ENCODE measurements at regions not wholly inside any gene's neighbourhood (a gene's known extent, or its start where the extent isn't known, plus 50 kb on each side); places are given as distances from the start of the nearest gene placed in this dataset.
"Not testable (repeated sequence)": the region's sequence is repeated elsewhere in the genome, so short reads cannot be mapped to it uniquely, and the experiment has no call there.

DNA sequence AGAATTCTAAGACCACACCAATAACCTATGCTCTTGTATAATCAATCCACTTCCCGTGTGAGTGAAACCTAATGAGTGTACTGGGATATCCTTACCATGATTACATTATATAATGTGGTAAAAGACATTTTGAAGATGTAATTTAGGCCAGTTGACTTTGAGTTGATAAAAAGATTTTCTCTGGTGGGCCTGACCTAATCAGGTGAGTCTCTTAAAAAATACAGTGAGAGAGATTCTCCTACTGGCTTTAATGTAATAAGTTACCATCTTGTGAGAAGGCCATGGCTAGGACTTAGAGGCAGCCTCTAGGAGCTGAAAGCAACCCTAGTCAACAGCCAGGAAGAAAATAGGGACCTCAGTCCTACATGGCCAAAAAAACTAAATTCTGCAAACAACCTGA, 847.7 kb upstream of the HS3ST5 start:
- Mint-ChIP-seq H3K4me3 (no peak overlapping the region), H3K36me3 (ENCODE audit: low read depth) (no peaks in the 10 kb centered on the region), H3K4me1 (no peaks in the 10 kb centered on the region), H3K27ac (no peak overlapping the region), H3K9me3 (ENCODE audit: low read depth) (peaks cover 9% of the 10 kb centered on the region), H3K27me3 (no peaks in the 10 kb centered on the region)
- ChIA-PET CTCF (no interaction called here), POLR2A (no interaction called here)
- no peak for DNase-seq
- no peak for ATAC-seq
- intact Hi-C loops (cut with DNase I, micrococcal nuclease): no loop called here

DNA sequence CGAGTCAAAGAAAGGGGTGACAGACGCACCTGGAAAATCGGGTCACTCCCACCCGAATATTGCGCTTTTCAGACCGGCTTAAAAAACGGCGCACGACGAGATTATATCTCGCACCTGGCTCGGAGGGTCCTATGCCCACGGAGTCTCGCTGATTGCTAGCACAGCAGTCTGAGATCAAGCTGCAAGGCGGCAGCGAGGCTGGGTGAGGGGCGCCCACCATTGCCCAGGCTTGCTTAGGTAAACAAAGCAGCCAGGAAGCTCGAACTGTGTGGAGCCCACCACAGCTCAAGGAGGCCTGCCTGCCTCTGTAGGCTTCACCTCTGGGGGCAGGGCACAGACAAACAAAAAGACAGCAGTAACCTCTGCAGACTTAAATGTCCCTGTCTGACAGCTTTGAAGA, 832.6 kb upstream of the HS3ST5 start:
- H3K27ac Mint-ChIP-seq; intact Hi-C loops (cut with DNase I, micrococcal nuclease); CTCF ChIA-PET: not testable (repeated sequence)

DNA sequence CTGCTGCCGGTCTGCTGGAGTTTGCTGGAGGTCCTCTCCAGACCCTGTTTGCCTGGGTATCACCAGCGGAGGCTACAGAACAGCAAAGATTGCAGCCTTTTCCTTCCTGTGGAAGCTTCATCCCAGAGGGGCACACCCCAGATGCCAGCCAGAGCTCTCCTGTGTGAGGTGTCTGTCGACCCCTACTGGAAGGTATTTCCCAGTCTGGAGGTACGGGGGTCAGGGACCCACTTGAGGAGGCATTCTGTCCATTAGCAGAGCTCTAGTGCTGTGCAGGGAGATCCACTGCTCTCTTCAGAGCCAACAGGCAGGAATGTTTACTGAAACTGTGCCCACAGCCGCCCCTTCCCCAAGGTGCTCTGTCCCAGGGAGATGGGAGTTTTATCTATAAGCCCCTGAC, 823.1 kb upstream of the HS3ST5 start:
- DNase-seq; intact Hi-C loops (cut with DNase I, micrococcal nuclease); POLR2A ChIA-PET; ATAC-seq; H3K36me3 Mint-ChIP-seq (ENCODE audit: low read depth); H3K4me1 Mint-ChIP-seq; H3K27me3 Mint-ChIP-seq; H3K27ac Mint-ChIP-seq; H3K4me3 Mint-ChIP-seq; CTCF ChIA-PET: not testable (repeated sequence)
- peaks cover 15% of the 10 kb centered on the region for H3K9me3 Mint-ChIP-seq (ENCODE audit: low read depth)

More for the DNA sequence above, 832.6 kb upstream of the HS3ST5 start:
- H3K4me3 Mint-ChIP-seq; H3K4me1 Mint-ChIP-seq; DNase-seq; ATAC-seq; H3K27me3 Mint-ChIP-seq; POLR2A ChIA-PET; H3K9me3 Mint-ChIP-seq (ENCODE audit: low read depth); H3K36me3 Mint-ChIP-seq (ENCODE audit: low read depth): not testable (repeated sequence)

DNA sequence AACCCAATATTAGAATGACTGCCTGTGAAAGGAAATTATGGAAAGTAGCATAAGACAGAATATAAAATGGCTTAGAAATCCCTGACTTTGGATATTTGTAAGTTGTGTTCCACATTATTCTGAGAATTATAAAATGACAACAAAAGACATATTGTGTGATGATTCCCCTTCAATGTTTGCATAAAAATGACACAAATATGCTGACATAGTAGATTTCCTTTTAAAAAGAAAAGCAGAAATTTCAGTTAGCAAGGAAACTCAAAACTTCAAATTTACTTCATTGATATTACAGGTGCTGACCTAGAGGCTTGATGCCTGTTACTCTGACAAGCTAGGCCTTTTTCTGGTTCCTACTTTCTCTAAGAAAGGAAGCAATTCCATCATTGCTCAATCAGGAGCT, 816.9 kb upstream of the HS3ST5 start:
- ChIA-PET CTCF (no interaction called here), POLR2A (no interaction called here)
- no peaks in the 10 kb centered on the region for H3K27me3 Mint-ChIP-seq
- intact Hi-C loops (cut with DNase I, micrococcal nuclease): no loop called here
- no peaks in the 10 kb centered on the region for H3K4me1 Mint-ChIP-seq
- peaks cover 11% of the 10 kb centered on the region for H3K9me3 Mint-ChIP-seq (ENCODE audit: low read depth)
- H3K36me3 Mint-ChIP-seq (ENCODE audit: low read depth): no peaks in the 10 kb centered on the region
- H3K27ac Mint-ChIP-seq: no peak overlapping the region
- no peak overlapping the region for H3K4me3 Mint-ChIP-seq
- DNase-seq (no peak), ATAC-seq (no peak)

DNA sequence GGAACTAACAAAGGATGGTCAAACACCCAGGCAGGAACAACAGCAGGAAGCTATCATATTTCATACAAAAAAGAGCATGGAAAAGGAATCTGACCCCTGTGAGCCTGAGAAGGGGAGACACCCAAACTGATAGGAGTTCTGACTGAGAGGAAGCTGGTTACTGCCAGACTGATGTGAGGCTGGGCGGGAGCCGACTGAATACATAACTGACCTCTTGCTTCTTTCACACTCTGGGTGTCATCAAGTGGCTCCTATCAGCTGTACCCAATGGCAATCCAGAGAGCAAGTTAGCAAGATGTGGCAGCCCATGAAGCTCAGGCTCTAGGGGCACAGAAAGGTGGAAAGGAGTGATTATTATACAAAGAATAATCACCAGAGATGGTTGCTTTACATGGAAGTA, 795.1 kb upstream of the HS3ST5 start:
- POLR2A ChIA-PET: no interaction called here
- no peaks in the 10 kb centered on the region for H3K36me3 Mint-ChIP-seq (ENCODE audit: low read depth)
- no peaks in the 10 kb centered on the region for H3K9me3 Mint-ChIP-seq (ENCODE audit: low read depth)
- H3K27me3 Mint-ChIP-seq: no peaks in the 10 kb centered on the region
- H3K4me1 Mint-ChIP-seq: no peaks in the 10 kb centered on the region
- DNase-seq (no peak), ATAC-seq (no peak)
- H3K4me3 Mint-ChIP-seq: no peak overlapping the region
- no peak overlapping the region for H3K27ac Mint-ChIP-seq
- CTCF ChIA-PET: interaction anchor here (0.7 kb wide), 1 partner anchor 586 kb away, joined by 4 read pairs; no protein-coding TSS in a partner anchor
- intact Hi-C loops (cut with DNase I, micrococcal nuclease): no loop called here

DNA sequence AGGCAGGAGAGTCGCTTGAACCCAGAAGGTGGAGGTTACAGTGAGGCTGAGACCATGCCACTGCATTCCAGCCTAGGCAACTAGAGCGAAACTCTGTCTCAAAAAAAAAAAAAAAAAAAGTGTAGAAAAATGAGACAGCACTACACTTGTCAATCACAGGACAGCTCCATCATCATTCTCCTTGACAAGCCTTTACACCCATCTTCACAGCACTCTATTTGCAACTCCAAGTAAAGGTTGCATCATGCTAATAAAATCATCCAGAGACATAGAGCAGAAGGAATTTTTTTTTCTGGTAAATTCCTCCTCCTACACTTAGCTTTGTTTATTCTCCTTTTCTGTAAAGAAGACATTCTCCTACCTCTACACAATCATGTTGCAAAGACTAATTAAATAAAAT, 791.0 kb upstream of the HS3ST5 start:
- Mint-ChIP-seq H3K4me3 (no peak overlapping the region), H3K36me3 (ENCODE audit: low read depth) (no peaks in the 10 kb centered on the region), H3K27ac (no peak overlapping the region), H3K4me1 (no peaks in the 10 kb centered on the region), H3K27me3 (no peaks in the 10 kb centered on the region), H3K9me3 (ENCODE audit: low read depth) (peaks cover 7% of the 10 kb centered on the region)
- intact Hi-C loops (cut with DNase I, micrococcal nuclease): no loop called here
- ChIA-PET CTCF (interaction anchor here (0.6 kb wide), 1 partner anchor 117 kb away, joined by 3 read pairs; no protein-coding TSS in a partner anchor), POLR2A (no interaction called here)
- no peak for ATAC-seq
- DNase-seq: no peak

DNA sequence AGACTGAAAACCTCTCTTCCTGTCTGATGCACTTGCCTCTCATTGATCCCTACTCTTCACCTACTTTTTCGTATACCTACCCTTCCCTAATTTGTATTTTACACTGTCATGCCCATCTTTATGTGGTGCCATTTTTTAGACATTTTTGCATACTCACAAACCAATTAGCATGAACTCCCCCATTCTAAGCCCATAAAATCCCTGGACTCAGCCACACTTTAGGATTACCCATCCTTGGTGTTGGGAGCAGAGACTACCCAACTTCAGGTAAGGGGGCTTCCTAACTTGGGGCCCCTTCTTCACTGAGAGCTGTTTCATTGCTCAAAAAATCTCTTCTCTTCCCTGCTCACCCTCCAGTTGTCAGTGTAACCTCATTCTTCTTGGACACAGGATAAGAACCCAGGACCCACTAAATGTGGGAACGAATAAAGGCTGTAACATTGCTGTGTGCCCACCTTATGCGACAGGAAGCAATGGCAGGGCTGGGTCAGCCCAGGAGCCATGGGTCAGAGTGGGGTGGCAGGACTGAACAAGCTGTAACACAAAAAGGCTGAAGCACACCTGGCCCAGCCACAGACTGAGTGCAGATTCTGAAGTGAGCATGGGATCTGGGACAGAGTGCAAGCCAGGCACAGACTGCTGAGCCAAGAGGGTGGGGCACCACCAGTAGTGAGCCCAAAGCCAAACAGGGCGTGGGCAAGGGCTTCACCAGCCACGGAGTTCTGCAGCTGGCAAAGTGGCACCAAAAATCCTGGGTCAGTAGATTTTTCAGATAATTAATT, 789.1 kb upstream of the HS3ST5 start:
- H3K9me3 Mint-ChIP-seq (ENCODE audit: low read depth): peaks cover 7% of the 10 kb centered on the region
- POLR2A ChIA-PET: no interaction called here

DNA sequence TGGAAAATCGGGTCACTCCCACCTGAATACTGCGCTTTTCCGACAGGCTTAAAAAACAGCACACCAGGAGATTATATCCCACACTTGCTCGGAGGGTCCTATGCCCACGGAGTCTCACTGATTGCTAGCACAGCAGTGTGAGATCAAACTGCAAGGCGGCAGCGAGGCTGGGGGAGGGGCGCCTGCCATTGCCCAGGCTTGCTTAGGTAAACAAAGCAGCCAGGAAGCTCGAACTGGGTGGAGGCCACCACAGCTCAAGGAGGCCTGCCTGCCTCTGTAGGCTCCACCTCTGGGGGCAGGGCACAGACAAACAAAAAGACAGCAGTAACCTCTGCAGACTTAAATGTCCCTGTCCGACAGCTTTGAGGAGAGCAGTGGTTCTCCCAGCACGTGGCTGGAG, 778.7 kb upstream of the HS3ST5 start:
- H3K9me3 Mint-ChIP-seq (ENCODE audit: low read depth); intact Hi-C loops (cut with DNase I, micrococcal nuclease); H3K4me3 Mint-ChIP-seq; H3K27ac Mint-ChIP-seq; DNase-seq; ATAC-seq; POLR2A ChIA-PET; H3K27me3 Mint-ChIP-seq; H3K4me1 Mint-ChIP-seq; H3K36me3 Mint-ChIP-seq (ENCODE audit: low read depth); CTCF ChIA-PET: not testable (repeated sequence)

More for the DNA sequence above, 789.1 kb upstream of the HS3ST5 start:
- no peak for ATAC-seq
- DNase-seq: no peak
- H3K27me3 Mint-ChIP-seq: no peaks in the 10 kb centered on the region
- no peak overlapping the region for H3K27ac Mint-ChIP-seq
- intact Hi-C loops (cut with DNase I, micrococcal nuclease): no loop called here
- no peak overlapping the region for H3K4me3 Mint-ChIP-seq
- CTCF ChIA-PET: interaction anchor here (0.5 kb wide), 1 partner anchor 708 kb away, joined by 4 read pairs; no protein-coding TSS in a partner anchor
- no peaks in the 10 kb centered on the region for H3K4me1 Mint-ChIP-seq
- H3K36me3 Mint-ChIP-seq (ENCODE audit: low read depth): no peaks in the 10 kb centered on the region

DNA sequence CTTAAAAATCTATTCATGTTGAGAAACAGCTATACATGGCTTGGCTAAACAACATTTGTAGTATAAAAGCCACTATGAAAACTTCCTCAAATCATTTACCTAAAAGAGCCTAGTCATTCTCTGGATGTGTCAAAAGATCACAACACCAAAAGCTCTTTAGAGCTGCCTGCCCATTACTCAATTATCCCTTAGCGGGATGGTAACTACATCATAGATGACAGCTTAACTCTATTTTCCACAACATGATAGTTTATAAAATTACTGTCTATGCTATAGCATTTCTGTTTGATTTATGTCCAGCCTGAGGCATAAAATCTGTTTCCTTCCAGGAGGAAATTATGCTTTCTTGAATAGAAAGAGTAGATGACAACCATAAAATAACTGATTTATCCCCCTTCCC, 777.6 kb upstream of the HS3ST5 start:
- no peak overlapping the region for H3K4me3 Mint-ChIP-seq
- no peak overlapping the region for H3K27ac Mint-ChIP-seq
- ATAC-seq (no peak), DNase-seq (no peak)
- H3K9me3 Mint-ChIP-seq (ENCODE audit: low read depth): peaks cover 3% of the 10 kb centered on the region
- ChIA-PET CTCF (interaction anchor here (0.6 kb wide), 1 partner anchor 29 kb away, joined by 3 read pairs; no protein-coding TSS in a partner anchor), POLR2A (no interaction called here)
- peaks cover 2% of the 10 kb centered on the region for H3K36me3 Mint-ChIP-seq (ENCODE audit: low read depth)
- no peaks in the 10 kb centered on the region for H3K27me3 Mint-ChIP-seq
- intact Hi-C loops (cut with DNase I, micrococcal nuclease): no loop called here
- no peaks in the 10 kb centered on the region for H3K4me1 Mint-ChIP-seq

DNA sequence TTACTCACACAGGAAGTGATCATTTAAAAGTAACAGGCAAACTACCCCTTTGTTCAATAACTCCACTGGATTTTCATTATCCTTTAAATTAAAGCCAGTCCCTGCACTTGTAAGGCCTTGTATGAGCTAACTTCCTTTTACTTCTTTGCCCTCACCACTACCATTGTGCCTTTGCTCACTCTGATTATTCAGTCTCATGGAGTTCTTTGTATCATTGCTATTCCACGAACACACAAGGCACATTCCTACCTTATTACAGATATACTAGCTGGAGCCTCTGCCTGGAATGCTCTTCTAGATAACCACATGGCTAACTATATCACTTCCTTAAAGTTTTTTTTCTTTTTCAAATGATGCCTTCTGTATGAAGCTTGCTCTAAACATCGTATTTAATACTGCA, 748.6 kb upstream of the HS3ST5 start:
- Mint-ChIP-seq H3K36me3 (ENCODE audit: low read depth) (no peaks in the 10 kb centered on the region), H3K4me3 (no peak overlapping the region), H3K9me3 (ENCODE audit: low read depth) (peaks cover 8% of the 10 kb centered on the region), H3K27ac (no peak overlapping the region), H3K27me3 (no peaks in the 10 kb centered on the region), H3K4me1 (no peaks in the 10 kb centered on the region)
- ChIA-PET POLR2A (no interaction called here), CTCF (no interaction called here)
- intact Hi-C loops (cut with DNase I, micrococcal nuclease): no loop called here
- no peak for ATAC-seq
- no peak for DNase-seq

DNA sequence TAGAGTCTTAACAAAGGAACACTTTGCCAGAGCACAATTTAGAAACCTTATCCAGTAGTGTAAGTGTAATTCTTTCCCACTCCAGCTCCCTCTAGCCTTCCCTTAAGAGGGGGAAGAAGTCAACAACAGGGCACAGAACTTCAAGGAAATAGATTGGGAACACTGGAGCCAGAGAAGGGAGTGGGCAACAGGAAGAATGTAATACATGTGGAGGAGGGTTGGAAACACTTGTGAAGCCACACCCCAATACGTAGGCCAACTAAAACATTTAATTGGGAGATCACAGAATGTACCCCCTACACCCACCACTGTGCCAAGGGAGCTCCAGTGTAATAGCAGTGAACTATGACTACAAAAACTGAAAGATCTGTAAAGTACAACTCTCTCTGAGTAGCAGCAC, 735.7 kb upstream of the HS3ST5 start:
- H3K36me3 Mint-ChIP-seq (ENCODE audit: low read depth): no peaks in the 10 kb centered on the region
- no peak overlapping the region for H3K4me3 Mint-ChIP-seq
- no peaks in the 10 kb centered on the region for H3K27me3 Mint-ChIP-seq
- no peak for DNase-seq
- H3K27ac Mint-ChIP-seq: no peak overlapping the region
- ChIA-PET POLR2A (no interaction called here), CTCF (no interaction called here)
- no peak for ATAC-seq
- intact Hi-C loops (cut with DNase I, micrococcal nuclease): no loop called here
- H3K9me3 Mint-ChIP-seq (ENCODE audit: low read depth): peaks cover 14% of the 10 kb centered on the region
- H3K4me1 Mint-ChIP-seq: no peaks in the 10 kb centered on the region

DNA sequence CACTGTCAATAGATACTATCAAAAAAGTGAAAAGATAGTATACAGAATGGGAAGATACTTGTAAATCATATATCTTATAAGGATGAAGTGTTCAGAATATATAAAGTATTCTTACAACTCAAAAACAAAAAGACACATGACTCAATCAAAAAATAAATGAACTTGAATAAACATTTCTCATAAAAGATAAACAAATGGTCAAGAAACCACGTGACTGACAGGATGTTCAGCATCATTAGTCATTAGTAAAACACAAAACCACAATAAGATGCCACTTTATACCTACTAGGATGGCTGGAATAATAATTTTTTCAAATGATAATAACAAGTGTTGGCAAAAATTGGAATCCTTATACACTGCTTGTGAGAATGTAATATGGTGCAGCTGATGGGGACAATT, 729.1 kb upstream of the HS3ST5 start:
- intact Hi-C loops (cut with DNase I, micrococcal nuclease): no loop called here
- peaks cover 7% of the 10 kb centered on the region for H3K9me3 Mint-ChIP-seq (ENCODE audit: low read depth)
- no peak overlapping the region for H3K27ac Mint-ChIP-seq
- no peak overlapping the region for H3K4me3 Mint-ChIP-seq
- H3K27me3 Mint-ChIP-seq: no peaks in the 10 kb centered on the region
- ChIA-PET POLR2A (no interaction called here), CTCF (no interaction called here)
- H3K36me3 Mint-ChIP-seq (ENCODE audit: low read depth): no peaks in the 10 kb centered on the region
- DNase-seq: no peak
- no peaks in the 10 kb centered on the region for H3K4me1 Mint-ChIP-seq
- ATAC-seq: no peak
